HG02970 (cell line): ENCODE measurements at regions not wholly inside any gene's neighbourhood (a gene's known extent, or its start where the extent isn't known, plus 50 kb on each side); places are given as distances from the start of the nearest gene placed in this dataset.

Source experiments
- ATAC-seq: cut with Tn5 transposase; IDR thresholded peaks from one replicate; pipeline ENCODE4 v1.9.1; 2021; ENCODE audit warnings: mild to moderate bottlenecking, moderate library complexity, moderate number of reproducible peaks; ENCODE audit not compliant: unreplicated experiment, low FRiP score

GRCh38 chr9:124205686-124206352 is 51.9 kb upstream of the NEK6 start:
- ATAC-seq: no peak

- ATAC-seq: no peak
Measured at GRCh38 chr9:124206391-124206790, 51.4 kb upstream of the NEK6 start.
